A673 (cell line): ENCODE measurements at regions not wholly inside any gene's neighbourhood (a gene's known extent, or its start where the extent isn't known, plus 50 kb on each side); places are given as distances from the start of the nearest gene placed in this dataset.

ENCODE experiments used
- BruUV-seq: library from RNA; stranded (reverse); fragments of 400-500 nt; replicated peaks from 2 replicates; lab custom pipeline; 2021; lab: Mats Ljungman, UMichigan
- CTCF ChIA-PET: fragments of 300-600 bp; sonication (Branson Sonifier 250); formaldehyde crosslinking; loops from one replicate; lab custom pipeline; 2022; ENCODE audit warnings: antibody characterized with exemption; lab: Charles Lee
- POLR2A ChIA-PET: fragments of 300-600 bp; sonication (Branson Sonifier 250); formaldehyde crosslinking; loops from one replicate; lab custom pipeline; 2022; ENCODE audit warnings: antibody characterized with exemption; ENCODE audit not compliant: low non-redundant PET; lab: Charles Lee
- DNase-seq: peaks from one replicate; pipeline ENCODE4 v3.0.0-alpha.2; 2015; ENCODE audit warnings: low spot score
- H3K27ac ChIP-seq: fragments of 200-600 bp; sonication (generic); 2 replicates; pipeline ENCODE4 v1.5.1; 2016; ENCODE audit warnings: mixed run types, low read depth, mild to moderate bottlenecking, mixed read lengths, antibody characterized with exemption, low read length; ENCODE audit not compliant: poor library complexity, severe bottlenecking
- H3K27me3 ChIP-seq: fragments of 200-600 bp; sonication (generic); replicated peaks from 2 replicates; pipeline ENCODE4 v1.6.1; 2017; ENCODE audit warnings: mixed run types, low read depth, mild to moderate bottlenecking, mixed read lengths, antibody characterized with exemption, low read length; ENCODE audit not compliant: insufficient read depth, poor library complexity
- H3K36me3 ChIP-seq: fragments of 200-600 bp; sonication (generic); 2 replicates; pipeline ENCODE4 v1.6.1; 2016; ENCODE audit warnings: mixed run types, mild to moderate bottlenecking, mixed read lengths, antibody characterized with exemption, low read length; ENCODE audit not compliant: insufficient read depth, poor library complexity, severe bottlenecking
- H3K4me1 ChIP-seq: fragments of 200-600 bp; sonication (generic); 2 replicates; pipeline ENCODE4 v1.6.1; 2017; ENCODE audit warnings: mixed run types, mild to moderate bottlenecking, mixed read lengths, antibody characterized with exemption, low read length; ENCODE audit not compliant: insufficient read depth, poor library complexity, severe bottlenecking
- H3K4me3 ChIP-seq: fragments of 200-600 bp; sonication (generic); 2 replicates; pipeline ENCODE4 v1.5.1; 2016; ENCODE audit warnings: low read depth, mixed run types, mild to moderate bottlenecking, mixed read lengths, low read length; ENCODE audit not compliant: poor library complexity, severe bottlenecking
- H3K9me3 ChIP-seq: fragments of 200-600 bp; sonication (generic); 2 replicates; pipeline ENCODE4 v1.6.1; 2016; ENCODE audit warnings: mixed run types, low read depth, mild to moderate bottlenecking, mixed read lengths, antibody characterized with exemption, low read length; ENCODE audit not compliant: poor library complexity, severe bottlenecking
- EZH2 ChIP-seq: fragments of 200-600 bp; sonication (generic); IDR thresholded peaks from 2 replicates; pipeline ENCODE4 v1.6.1; 2017; ENCODE audit warnings: borderline replicate concordance, low read depth, mild to moderate bottlenecking, mixed read lengths, antibody characterized with exemption, low read length; ENCODE audit not compliant: poor library complexity, severe bottlenecking
- intact Hi-C: fragments of 100-400 bp; cut with micrococcal nuclease; formaldehyde crosslinking; loops from one replicate; pipeline ENCODE4 v1.10.0; 2022; ENCODE audit not compliant: unreplicated experiment
- TF ChIP-seq, protein P1 (sequence below): fragments of 300-800, 200-600 bp; sonication (generic); conservative IDR thresholded peaks from 2 replicates; pipeline ENCODE4 v1.5.1; 2017; ENCODE audit warnings: low read depth, mild to moderate bottlenecking, antibody characterized with exemption, low read length, moderate library complexity, mixed read lengths

DNA sequence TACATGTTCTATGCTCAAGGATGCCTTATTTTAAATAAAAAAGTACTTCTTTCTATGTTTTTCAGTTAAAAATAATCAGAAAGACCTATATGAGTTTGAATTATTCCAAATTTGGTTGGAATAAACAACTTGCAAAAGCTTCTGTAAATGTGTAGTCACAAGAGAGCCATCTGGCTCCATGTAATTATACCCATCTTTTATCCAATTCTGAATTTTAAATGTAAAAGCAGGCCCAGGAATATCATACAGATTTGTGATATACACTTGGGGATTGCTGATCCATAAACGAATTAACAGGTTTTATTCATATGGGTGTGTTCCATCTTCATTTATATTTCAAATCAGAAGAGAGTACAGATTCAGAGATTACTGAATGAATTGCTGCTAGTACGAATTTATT is 329.2 kb upstream of the LRFN5 start:
- H3K36me3 ChIP-seq, result no peaks in the 10 kb centered on the region
- no peaks in the 10 kb centered on the region for H3K4me1 ChIP-seq
- no peak overlapping the region for H3K4me3 ChIP-seq
- intact Hi-C loops, result no loop called here
- TF ChIP-seq EZH2, result no peak
- TF ChIP-seq, protein P1, sequence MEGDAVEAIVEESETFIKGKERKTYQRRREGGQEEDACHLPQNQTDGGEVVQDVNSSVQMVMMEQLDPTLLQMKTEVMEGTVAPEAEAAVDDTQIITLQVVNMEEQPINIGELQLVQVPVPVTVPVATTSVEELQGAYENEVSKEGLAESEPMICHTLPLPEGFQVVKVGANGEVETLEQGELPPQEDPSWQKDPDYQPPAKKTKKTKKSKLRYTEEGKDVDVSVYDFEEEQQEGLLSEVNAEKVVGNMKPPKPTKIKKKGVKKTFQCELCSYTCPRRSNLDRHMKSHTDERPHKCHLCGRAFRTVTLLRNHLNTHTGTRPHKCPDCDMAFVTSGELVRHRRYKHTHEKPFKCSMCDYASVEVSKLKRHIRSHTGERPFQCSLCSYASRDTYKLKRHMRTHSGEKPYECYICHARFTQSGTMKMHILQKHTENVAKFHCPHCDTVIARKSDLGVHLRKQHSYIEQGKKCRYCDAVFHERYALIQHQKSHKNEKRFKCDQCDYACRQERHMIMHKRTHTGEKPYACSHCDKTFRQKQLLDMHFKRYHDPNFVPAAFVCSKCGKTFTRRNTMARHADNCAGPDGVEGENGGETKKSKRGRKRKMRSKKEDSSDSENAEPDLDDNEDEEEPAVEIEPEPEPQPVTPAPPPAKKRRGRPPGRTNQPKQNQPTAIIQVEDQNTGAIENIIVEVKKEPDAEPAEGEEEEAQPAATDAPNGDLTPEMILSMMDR, result no peak
- H3K9me3 ChIP-seq, result no peaks in the 10 kb centered on the region
- no peak overlapping the region for H3K27ac ChIP-seq
- CTCF ChIA-PET, result no interaction called here
- DNase-seq, result no peak
- no peaks in the 10 kb centered on the region for H3K27me3 ChIP-seq
- POLR2A ChIA-PET, result no interaction called here
- no TSS peak for BruUV-seq

DNA sequence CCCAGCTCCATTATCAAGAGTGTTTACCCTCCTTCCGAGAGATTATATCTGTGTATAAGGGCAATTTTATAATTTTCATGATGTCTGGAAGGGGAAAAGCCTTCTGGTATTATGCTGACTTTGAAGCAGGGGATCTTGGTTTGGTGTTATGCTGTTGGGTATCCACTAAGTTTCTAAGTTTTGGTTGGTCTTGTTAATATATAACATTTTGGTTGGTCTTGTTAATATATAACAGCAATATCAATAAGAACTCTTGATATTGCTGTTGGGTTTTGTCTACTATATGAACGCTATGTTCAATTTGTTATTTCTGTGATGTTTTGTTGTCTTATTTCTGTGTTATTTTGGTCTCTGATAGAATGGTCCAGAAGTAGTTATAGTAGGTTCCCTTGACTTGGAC is 349.2 kb upstream of the LRFN5 start:
- ChIA-PET CTCF (no interaction called here), POLR2A (no interaction called here)
- no peak overlapping the region for H3K27ac ChIP-seq
- BruUV-seq, result no TSS peak
- intact Hi-C loops, result no loop called here
- H3K4me3 ChIP-seq, result no peak overlapping the region
- H3K27me3 ChIP-seq, result no peaks in the 10 kb centered on the region
- TF ChIP-seq EZH2, result no peak
- TF ChIP-seq, protein P1, result no peak
- no peaks in the 10 kb centered on the region for H3K36me3 ChIP-seq
- no peak for DNase-seq
- H3K9me3 ChIP-seq, result no peaks in the 10 kb centered on the region
- H3K4me1 ChIP-seq, result no peaks in the 10 kb centered on the region

DNA sequence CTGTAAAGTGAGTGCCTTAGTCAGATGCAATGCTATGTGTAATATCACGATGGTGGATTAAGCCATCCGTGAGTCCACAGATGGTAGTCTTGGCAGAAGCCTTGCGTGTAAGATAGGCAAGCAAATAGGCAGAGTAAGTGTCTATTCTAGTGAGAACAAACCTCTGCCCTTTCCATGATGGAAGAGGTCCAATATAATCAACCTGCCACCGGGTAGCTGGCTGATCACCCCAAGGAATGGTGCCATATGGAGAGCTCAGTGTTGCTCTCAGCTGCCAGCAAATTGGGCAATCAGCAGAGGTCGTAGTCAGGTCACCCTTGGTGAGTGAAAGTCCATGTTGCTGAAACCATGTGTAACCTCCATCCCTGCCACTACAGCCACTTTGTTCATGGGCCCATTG is 371.2 kb upstream of the LRFN5 start:
- no peaks in the 10 kb centered on the region for H3K9me3 ChIP-seq
- intact Hi-C loops, result no loop called here
- H3K27me3 ChIP-seq, result no peaks in the 10 kb centered on the region
- H3K4me1 ChIP-seq, result no peaks in the 10 kb centered on the region
- H3K27ac ChIP-seq, result no peak overlapping the region
- no TSS peak for BruUV-seq
- H3K36me3 ChIP-seq, result no peaks in the 10 kb centered on the region
- no peak overlapping the region for H3K4me3 ChIP-seq
- TF ChIP-seq EZH2, result no peak
- TF ChIP-seq, protein P1, result no peak
- POLR2A ChIA-PET, result no interaction called here
- DNase-seq, result no peak
- CTCF ChIA-PET, result no interaction called here
